Smooth muscle cell of the brain vasculature (primary cell): ENCODE measurements at regions not wholly inside any gene's neighbourhood (a gene's known extent, or its start where the extent isn't known, plus 50 kb on each side); places are given as distances from the start of the nearest gene placed in this dataset.

ENCODE experiments used
- DNase-seq: peaks from one replicate; pipeline ENCODE4 v3.0.0-alpha.2; 2012; ENCODE audit warnings: low read depth, low spot score

DNA sequence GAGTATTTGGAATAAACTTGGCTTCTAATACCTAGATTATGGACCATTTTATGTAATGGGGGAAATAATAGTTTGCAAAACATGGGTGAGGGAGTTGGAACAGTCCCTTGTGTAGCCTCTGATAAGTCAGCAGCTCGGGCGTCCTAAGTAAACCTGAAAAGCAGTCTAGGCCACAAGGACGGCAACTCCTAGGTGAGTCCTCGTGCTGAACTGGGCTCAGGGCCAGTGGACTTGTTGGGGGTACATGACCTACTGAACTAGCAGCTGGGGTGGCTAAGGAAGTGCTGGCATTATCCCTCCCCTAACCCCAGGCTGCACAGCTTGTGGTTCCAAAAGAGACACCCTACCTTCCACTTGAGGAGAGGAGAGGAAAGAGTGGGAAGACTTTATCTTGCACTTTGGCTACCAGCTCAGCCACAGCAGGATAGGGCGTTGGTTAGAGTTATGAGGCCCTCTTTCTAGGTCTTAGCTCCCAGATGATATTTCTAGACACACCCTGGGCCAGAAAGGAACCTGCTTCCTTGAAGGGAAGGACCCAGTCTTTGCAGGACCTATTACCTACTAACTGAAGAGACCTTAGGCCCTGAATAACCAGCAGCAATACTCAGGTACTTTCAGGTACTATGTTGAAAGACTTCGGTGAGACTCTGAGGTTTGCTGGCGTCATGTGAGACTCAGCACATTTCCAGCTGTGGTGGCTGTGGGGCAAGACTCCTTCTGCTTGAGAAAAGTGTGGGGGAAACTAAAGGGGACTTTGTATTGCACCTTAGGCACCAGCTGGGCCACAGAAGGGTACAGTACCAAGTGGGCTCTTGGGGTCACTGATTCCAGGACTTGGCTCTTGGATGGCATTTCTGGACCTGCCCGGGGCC lies 71.0 kb downstream of the AQP4 start:
- DNase-seq = no peak

DNA sequence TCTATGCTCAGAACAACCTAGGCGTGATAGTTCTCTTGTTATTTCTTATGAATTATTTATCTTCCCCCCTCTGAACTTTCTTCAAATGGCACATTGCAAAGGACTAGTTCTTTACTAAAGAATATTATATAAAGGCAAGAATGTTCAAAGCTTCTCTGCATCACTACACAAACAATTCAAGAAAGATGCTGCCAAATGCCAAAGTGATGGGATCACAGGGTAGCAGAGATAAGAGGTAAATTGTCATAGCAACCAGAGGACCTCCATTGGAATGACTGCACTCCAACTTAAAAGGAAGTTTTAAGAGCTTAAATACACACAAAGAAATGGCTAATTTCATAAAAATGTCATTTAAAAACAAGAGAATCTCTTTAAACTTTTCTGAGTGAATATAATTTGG lies 72.8 kb downstream of the AQP4 start:
- DNase-seq = no peak

DNA sequence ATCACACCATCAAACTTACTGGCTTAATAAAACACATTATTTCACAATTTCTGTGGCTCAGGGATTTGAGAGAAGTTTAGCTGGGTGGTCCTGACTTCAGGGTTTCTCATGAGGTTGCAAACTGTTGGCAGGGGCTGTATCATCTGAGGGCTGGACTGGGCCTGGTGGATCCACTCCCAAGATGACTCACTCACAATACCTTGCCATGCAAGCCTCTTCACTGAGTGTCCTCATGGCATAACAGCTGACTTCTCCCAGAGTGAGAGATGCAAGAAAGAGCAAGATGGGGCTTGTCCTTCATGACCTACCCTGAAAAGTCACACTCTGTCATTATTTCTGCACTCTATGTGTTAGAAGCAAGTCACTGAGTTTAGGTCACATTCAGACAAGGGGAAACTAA lies 73.8 kb downstream of the AQP4 start:
- DNase-seq = no peak

DNA sequence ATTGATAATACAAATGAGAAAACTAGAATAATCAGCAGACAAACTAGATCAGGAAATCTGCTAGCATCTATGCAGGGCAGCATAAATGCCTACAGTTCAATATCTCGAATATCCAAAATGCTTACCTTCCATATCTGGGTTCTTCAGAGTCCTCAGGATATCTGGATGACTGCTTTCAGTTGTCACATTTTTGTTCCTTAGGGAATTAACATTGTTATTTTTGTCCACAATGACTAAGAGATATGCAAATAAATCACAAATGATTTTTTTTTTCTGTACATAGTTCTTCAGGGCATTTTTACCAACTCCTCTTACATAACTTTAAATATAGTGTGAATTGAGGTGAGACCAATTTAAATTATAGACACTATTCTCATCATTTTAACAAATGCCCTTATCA lies 80.9 kb downstream of the AQP4 start:
- no peak for DNase-seq

DNA sequence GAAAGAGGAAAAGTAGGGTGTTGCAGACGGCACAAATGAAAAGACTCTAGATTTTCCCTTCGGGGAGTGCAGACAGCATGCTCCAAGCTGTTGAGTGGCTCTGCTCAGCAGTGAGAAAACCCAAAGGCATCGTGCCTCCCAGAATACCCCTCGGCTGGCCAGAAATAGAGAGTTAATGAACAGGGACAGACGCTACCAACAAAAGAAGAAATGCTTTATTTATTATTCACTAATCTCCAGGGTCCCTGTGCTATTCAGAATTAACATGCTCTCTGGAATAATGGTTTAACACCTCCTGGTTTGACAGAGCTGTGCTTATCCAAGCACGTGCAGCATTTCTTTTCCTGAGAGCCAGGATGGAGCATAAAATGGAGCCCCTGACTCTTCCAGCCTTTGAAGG lies 82.3 kb downstream of the AQP4 start:
- DNase-seq = no peak

DNA sequence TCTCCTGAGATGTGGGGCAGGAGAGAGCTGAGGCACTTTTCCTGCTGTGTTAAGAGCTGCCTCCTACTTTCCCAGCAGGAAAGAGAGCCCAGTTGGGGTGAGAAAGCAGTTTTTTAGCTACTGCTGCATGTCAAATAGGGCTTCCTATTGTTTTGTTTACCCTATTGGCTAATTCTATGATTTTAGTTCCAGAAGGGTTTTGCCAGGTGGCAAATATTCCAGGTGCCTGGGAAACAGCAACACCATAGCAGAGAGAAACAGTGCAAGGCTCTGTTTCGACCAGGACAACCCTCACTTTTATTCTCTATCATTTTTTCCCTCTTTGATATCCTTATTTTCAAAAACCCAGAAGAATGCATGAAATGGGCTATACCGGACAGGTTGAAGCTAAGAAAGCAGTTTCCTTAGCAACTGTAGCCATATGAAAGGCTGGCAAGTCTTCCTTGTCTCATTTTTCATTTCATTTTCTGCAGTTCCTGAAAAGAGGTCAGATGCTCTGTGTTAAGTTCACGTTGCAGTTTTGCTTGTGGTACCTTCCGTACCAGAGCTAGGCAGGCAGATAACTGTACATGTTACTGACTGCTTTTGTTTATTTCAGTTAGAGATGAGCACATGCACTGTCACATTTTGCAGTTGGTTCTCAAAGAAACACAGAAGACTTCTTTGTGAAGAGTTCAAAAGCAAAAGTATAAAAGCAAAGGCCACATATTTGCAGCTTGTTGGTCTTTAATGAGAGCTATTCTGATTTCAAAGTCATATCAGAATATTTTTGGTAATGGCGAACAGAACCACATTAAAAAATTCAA lies 84.8 kb downstream of the AQP4 start:
- DNase-seq = no peak

DNA sequence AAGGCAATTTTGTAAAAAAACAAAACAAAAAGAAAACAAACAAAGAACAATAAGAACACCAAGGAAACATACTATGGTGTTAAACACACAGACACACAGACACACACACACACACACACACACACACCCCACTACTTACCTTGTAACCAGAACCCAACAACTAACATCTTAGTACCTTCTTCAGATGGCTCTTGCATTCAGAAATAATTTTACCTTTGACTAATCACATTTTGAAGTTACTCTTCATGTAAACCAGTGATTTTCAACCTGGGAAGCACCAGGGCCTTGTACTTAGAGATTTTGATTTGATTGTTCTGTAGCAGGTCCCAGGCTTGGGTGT lies 87.5 kb downstream of the AQP4 start:
- DNase-seq = no peak

DNA sequence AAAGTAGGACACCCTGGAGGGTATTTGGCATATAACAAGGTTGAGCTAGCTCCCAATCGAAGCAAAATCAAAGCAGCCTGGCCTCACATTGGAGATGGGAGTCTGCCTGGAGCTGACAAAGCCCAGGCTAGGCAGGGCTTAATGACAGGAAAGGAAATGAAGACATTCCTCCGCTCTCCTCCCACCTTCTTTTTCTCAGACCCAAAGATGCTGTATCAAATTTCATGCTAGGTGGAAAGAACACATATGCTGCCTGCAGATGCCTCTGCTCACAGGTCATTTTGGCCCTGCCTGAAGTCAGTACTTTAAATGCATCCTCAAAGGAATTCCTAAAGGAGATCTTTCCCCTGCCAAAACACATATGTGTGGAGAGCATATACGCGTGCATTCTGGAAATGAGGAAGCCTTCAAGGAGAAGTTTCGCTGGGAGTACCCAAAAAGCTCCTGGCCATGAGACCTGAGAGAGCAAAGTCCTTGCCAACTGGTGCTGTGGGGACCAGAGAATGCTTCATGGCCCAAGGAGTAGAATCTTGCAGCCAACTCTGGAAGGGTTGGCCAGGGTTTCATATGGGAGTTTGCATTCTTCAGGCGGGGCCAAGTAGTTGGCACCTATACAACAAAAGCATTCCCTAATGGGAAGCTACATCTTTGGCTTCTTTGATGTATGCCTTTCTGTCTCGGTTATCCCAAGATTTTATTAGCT lies 88.0 kb downstream of the AQP4 start:
- DNase-seq = no peak

DNA sequence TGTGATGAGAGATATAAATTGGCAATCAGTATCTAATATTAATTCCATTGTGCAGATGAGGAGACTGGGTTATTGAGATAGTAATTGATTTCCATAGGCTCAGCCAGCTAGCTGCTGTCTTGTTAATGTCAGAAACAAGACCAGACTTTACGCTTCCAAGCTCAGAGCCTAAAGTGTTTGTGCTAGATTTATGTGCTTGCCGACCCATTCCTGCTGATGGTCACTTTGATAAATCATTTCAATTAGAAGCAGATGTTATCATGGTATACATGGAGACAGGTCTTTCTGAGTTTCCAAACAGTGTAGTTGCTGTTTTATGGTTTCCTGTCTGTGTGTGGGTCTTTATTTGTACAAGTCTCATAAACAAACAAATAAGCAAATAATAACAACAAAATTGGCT lies 92.8 kb downstream of the AQP4 start:
- DNase-seq = no peak

DNA sequence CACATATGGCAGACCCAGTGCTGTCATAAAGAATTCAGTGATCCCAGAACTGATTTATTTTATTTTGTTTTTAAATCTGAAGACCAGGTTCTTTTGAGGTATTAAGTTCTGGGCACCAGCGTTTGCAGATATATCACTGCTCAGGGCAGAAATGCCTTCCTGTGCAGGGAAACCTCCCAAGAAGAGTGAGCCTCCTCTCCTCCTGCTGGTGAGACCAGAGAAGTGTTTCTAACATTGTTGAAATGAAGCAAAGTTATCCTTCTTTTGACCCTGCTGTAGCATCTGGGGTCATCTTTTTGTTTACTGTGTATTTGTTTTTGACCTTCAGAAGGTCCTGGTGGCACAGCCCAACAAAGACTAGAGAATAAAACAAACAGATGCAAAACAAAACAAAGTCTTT lies 94.0 kb downstream of the AQP4 start:
- DNase-seq = no peak

DNA sequence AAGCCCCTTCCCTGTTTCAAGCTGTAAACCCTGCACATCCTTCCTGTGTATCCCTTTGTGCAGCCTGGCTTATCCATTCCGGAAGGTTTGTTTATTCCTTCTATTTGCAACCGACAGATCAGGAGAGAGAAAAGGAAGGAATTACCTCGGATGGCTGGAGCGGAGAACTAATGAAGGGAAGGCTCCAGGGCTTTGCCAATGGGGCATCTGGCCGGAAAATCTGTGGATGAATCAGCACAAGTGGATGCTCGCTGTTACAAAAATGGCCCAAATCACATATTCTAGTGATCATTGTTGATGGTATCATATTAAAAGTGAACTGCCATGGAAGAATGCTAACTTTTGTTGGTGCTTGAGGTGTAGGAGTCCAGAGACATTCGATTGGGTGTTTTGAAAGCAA lies 97.1 kb downstream of the AQP4 start:
- DNase-seq = no peak

DNA sequence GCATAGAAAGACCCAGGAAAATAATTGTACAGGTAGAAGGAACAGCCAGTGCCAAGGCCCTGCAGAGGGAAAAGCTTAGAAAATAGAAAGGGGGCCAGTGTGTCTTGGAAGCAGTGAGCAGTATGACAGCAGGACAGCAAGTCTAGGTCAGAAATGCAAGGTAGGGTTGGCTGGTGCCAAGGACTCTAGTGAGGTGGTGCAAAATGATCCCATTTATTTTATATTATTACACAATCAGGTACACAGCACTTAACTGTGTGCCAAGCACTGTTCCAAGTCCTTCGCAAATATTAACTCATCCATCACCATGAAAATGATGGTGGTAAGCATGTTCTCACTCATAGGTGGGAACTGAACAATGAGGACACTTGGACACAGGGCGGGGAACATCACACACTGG lies 100.0 kb downstream of the AQP4 start:
- no peak for DNase-seq

DNA sequence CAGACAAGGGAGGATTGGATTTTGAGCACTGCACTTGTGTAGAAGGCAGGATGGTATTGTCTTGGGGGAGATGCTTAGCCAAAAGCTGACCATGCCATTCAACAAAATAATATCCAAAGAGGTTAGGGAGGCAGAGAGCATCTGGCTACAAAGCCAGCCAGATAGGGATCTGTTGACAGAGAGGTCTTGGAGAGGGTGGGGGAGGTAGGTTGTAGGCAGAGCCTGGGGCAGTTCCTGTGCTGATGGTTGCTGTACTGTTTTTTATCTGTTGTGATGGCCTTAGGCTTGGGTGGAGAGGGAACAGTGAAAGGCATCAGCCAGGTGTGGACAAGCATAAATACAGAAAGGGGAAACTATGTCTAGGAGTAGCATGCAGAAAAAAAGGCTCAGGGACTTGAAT lies 100.9 kb downstream of the AQP4 start:
- no peak for DNase-seq

DNA sequence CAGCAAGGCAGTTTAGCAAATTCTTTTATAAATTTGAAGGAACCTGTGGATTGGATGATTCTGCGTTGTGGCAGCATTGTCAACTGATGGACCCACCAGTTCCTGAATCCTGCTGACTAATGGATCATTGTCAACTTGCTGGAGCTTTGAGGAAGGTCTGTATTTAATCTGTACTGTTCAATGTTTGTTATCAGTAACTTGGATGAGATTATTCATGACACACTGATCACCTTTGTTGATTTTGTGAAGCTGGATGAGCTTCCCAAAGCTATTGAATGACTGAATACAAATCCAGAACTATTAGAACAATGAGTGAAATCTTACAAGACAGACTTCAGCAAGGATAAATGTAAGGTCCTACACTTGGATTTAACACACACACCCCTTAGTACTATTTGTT lies 101.3 kb downstream of the AQP4 start:
- no peak for DNase-seq

DNA sequence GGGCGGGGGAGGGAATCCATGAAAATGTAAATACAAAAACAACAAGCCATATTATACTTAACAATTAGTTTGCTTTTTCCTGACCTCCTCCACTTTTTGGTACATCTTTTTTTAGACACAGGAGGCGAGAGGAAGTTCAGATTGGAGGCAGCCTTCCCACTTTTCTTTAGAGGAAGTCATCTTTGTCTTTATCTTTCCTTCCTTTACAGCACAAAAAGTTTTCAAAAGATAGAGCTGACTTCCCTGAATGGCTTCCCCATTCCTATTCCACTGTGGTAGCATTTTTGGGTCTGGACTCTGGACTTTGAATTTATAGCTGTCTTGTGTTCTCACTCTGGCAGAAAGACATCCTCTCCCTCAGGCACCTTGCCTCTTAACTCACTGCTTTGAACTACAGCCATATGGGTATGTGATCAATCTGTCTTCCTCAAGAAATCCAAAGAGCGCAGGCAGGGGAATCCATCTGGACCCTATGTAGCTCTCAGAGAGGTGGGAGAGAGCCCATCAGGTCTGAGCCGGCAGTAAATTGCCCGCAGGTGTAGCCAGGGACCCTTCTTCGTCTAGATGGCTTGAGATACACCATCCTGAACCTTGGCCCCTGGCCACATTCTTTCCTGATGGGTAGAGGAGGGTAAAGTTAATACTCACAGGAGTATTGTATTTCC lies 101.9 kb downstream of the AQP4 start:
- no peak for DNase-seq

DNA sequence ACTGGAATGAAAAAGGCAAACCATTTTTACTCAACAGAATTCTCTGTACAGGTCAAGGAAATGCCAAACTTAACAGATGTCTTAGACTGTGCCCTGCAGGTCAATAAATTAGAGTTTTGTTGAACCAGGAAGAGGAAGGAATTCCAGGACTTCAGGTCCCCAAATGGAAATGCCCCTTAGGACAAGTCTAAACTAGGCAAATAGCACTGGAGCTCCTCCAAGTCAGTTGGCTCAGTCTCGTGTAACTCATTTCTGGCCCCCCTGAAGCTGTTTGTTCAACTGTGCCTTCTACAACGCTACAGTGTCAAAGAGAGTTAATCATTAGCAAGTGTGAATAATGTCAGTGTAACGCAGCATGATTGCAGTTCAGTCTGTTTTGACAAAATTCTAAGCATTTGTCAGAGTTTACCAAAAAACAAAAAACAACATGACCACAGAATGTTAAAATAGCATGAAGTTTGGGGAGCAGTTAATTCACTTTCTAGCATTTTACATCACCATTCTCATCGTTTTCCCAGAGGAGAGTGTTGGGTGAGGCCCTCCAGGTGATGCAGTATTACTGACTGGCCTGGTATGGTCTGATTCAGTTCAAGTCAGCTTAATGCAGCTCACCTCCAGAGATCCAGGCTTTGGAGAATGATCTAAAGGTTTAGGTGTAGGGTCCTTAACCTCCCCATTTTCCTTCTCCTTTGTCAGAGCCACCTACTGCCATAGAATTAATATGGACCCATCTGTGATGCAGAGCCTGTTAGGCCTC lies 108.1 kb downstream of the AQP4 start:
- no peak for DNase-seq

DNA sequence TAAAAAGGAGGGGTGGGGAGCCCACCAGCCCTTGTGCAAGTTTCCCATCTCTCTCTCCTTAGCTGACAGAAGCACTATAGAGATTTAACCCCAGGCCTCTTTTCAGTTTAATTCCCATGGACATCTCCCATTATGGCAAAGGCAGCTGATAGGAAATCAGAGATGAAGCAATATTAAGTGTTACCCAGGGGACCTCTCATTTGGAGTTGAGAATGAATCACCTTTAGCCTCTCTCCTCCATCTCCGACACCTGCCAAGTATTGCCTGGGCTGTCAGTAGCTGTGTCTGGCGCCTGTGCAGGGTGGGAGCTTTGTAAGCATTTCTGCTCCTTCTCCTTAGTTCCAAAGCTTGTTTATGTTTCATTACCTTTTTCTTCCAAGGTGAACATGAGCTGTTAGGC lies 109.0 kb downstream of the AQP4 start:
- no peak for DNase-seq

DNA sequence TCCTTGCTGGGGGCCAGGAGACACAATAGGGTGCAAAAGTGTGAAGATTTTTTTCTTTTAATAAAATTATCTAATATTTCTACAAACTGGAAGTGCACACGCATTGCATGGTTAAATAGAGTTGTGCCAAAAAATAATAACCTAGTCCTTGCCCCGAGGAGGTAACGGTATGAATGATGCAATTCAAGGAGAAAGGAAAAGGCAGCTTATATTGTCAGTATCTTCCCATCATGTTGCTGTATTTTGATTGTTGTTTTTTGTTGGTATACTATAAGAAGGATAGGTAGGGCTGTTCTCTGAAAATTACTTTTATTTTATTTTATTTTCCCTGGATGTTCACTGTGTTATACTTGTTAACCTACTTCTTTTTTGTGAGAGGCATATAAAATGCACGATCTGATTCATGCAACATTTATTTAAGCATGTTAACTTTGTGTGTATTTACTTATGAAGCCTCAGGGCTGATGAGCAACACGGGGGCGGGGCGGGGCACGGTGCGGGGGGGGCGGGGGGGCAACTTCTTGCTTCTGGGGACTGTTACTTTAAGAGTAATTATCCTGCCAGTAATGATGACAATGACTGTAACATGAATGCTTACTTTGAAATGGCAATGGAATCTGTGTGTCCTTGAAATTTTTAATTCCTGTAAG lies 118.6 kb downstream of the AQP4 start:
- DNase-seq = no peak

DNA sequence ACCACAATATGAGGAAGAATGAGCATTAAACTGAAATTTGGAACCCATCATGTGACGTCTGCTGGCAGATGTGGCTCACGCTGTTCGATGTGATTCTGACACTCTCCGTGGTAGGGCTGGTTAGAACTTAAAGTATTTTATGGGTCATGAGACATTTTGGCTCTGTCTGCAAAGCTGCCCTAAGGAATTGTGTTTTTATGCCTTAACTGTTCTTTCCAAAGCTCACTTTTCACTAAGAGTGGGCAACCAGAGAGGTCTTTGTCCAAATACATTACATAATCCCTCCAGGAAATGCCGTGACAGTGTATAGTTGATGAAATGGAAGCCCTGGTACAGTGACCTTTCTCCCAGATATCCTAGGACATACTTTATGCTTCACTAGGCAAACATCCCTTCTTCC lies 119.1 kb downstream of the AQP4 start:
- peak; percentile 10 for DNase-seq

DNA sequence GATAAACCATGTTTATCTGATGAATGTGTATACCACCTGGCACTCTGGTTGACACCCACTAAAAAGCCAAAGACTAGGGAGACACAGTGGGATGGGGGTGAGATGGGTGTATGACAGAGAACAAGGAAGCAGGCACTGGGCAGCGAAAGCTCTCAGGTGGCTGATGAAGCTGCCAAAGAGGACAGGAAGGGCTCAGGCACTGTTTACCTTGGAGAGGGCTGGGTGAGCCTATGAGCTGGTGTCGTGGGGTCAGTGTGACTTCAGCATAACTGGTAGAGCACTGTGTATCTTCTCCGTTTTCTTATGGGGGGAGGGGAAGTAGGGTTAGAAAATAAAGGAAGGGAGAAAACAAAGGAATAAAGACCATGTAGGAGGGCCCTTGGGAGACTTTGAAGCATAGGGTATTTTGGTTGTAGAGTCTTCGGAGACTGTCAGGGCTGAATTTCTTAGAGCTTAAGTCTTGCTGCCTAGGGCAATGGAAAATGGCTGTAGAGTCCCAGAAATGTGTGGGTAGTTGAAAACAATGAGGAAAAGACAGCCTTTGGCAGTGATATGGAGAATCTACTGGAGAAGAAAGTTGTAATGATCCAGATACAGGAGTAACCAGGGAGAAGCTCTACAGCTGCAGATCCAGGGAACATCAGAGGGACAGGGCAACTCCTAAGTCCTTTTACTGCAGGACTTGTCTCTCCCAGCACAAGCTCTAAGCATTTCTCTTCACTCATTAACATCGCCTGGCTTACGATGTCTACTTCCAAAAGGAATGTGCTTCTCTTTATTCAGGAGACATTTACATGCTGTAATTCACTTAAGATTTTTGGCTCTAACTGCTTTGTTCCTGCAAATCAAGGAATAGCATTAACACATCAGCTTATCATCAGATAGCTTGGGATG lies 120.0 kb downstream of the AQP4 start:
- DNase-seq = no peak
